ENCODE measurements at regions not wholly inside any gene's neighbourhood (a gene's known extent, or its start where the extent isn't known, plus 50 kb on each side); places are given as distances from the start of the nearest gene placed in this dataset.

DNA sequence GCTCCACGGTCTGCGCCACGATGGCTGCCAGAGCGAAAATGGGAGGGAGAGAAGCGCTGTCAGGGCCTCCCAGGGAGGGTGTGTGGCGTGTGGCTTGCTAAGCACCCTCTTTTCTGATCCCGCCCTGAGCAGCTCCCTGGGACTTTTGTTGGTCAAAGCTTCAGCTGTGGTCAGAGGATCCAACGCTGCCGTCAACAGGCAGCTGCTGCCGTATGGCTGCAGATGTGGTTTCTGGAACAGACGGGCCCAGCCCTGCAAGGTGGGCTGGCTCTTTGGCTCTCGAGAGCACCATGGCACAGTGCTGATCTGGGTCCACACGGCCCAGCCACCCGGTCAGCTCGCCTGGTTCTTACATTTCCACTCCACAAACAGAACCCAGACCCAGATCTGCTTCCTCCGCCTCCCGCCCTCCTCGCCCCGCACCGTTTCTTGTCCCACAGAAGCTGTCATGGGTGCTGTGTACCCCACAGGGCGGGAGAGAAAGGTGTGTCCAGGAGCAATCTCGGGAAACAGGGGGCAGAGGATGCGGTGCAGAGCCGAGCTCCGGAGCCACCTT lies 86.0 kb upstream of the BHLHE23 start:
- Histone ChIP-seq H3K27me3 (ENCODE audit: low read length) (peaks cover 61% of the 10 kb centered on the region), H3K4me1 (ENCODE audit: insufficient read depth, low read length) (peaks cover 13% of the 10 kb centered on the region), H3K4me2 (ENCODE audit: low read length) (no peak overlapping the region), H3F3A (ENCODE audit: low read length, unreplicated experiment) (no peaks in the 10 kb centered on the region), H3K9me3 (ENCODE audit: low read length) (no peaks in the 10 kb centered on the region), H4K20me1 (ENCODE audit: low read length) (no peaks in the 10 kb centered on the region), H3K27ac (ENCODE audit: low read length) (no peak overlapping the region), H3K36me3 (ENCODE audit: low read depth, low read length) (no peaks in the 10 kb centered on the region), H3K9ac (ENCODE audit: low read length) (no peak overlapping the region), H3K9me2 (replicated peaks; ENCODE audit: low read length) (no peaks in the 10 kb centered on the region), H2AFZ (ENCODE audit: low read length) (no peak overlapping the region), H3K79me2 (ENCODE audit: low read length) (no peaks in the 10 kb centered on the region), H3K4me3 (ENCODE audit: low read length) (no peak overlapping the region)
- ChIA-PET POLR2A (ENCODE audit: unreplicated experiment) (no interaction called here), CTCF (no interaction called here)
- ATAC-seq, result no peak
- TF ChIP-seq, protein P1, sequence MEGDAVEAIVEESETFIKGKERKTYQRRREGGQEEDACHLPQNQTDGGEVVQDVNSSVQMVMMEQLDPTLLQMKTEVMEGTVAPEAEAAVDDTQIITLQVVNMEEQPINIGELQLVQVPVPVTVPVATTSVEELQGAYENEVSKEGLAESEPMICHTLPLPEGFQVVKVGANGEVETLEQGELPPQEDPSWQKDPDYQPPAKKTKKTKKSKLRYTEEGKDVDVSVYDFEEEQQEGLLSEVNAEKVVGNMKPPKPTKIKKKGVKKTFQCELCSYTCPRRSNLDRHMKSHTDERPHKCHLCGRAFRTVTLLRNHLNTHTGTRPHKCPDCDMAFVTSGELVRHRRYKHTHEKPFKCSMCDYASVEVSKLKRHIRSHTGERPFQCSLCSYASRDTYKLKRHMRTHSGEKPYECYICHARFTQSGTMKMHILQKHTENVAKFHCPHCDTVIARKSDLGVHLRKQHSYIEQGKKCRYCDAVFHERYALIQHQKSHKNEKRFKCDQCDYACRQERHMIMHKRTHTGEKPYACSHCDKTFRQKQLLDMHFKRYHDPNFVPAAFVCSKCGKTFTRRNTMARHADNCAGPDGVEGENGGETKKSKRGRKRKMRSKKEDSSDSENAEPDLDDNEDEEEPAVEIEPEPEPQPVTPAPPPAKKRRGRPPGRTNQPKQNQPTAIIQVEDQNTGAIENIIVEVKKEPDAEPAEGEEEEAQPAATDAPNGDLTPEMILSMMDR (conservative IDR thresholded peaks at IDR 0.05; ENCODE audit: low read depth, low read length), result no peak
- TF ChIP-seq EZH2 (IDR thresholded peaks at IDR 0.05; ENCODE audit: low read length, unreplicated experiment) (no peak), EZH2phosphoT487 (IDR thresholded peaks at IDR 0.05; ENCODE audit: borderline replicate concordance, low read length) (no peak)
- intact Hi-C loops (cut with micrococcal nuclease), result no loop called here
- no peak for DNase-seq
- BruUV-seq (replicated peaks), result no TSS peak

DNA sequence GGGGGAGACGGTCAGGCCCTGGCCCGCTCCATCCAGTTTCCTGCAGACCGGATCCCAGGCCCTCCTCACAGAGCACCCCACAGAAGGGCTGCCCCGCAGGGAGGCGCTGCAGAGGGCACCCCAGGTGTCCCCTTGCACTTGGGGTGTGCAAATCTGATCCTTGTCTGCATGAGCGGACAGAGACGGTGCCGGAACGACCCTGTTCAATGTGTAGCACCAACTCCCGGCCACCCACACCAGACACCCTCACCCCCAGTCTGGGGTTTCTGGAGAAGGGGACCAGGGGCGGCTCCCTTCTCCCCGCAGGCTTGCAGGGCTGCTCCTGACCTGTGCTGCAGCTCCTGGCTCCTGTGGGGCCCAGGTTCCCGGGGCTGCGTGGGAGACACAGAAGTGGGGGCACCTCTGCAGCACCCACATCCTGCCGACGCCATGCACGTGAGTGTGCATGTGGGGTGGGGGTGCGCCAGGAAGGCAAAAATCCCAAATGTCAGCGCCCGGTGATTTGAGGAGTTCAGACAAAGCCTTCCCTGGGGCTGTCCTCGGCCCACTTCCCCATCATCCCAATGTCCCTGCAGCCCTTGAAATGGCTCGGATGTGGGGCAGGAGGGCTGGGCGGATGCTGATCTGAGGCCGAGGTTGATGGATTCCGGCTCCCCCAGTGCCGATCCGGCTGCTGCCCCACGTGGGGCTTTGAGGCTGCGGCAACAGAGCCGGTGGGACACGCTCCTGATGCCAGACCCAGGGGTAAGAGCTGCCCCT lies 85.3 kb upstream of the BHLHE23 start:
- no peak overlapping the region for H3K9ac ChIP-seq (ENCODE audit: low read length)
- no peaks in the 10 kb centered on the region for H3K79me2 ChIP-seq (ENCODE audit: low read length)
- H3K9me3 ChIP-seq (ENCODE audit: low read length), result no peaks in the 10 kb centered on the region
- H3K4me3 ChIP-seq (ENCODE audit: low read length), result no peak overlapping the region
- TF ChIP-seq EZH2phosphoT487 (IDR thresholded peaks at IDR 0.05; ENCODE audit: borderline replicate concordance, low read length) (no peak), EZH2 (IDR thresholded peaks at IDR 0.05; ENCODE audit: low read length, unreplicated experiment) (no peak)
- TF ChIP-seq, protein P1 (conservative IDR thresholded peaks at IDR 0.05; ENCODE audit: low read depth, low read length), result no peak
- peaks cover 68% of the 10 kb centered on the region for H3K27me3 ChIP-seq (ENCODE audit: low read length)
- ATAC-seq (no peak), DNase-seq (no peak)
- no peak overlapping the region for H3K27ac ChIP-seq (ENCODE audit: low read length)
- no peaks in the 10 kb centered on the region for H3F3A ChIP-seq (ENCODE audit: low read length, unreplicated experiment)
- peaks cover 13% of the 10 kb centered on the region for H3K4me1 ChIP-seq (ENCODE audit: insufficient read depth, low read length)
- BruUV-seq (replicated peaks), result no TSS peak
- H4K20me1 ChIP-seq (ENCODE audit: low read length), result no peaks in the 10 kb centered on the region
- H3K4me2 ChIP-seq (ENCODE audit: low read length), result no peak overlapping the region
- H2AFZ ChIP-seq (ENCODE audit: low read length), result no peak overlapping the region
- ChIA-PET CTCF (no interaction called here), POLR2A (ENCODE audit: unreplicated experiment) (no interaction called here)
- intact Hi-C loops (cut with micrococcal nuclease), result no loop called here
- no peaks in the 10 kb centered on the region for H3K36me3 ChIP-seq (ENCODE audit: low read depth, low read length)
- H3K9me2 ChIP-seq (replicated peaks; ENCODE audit: low read length), result no peaks in the 10 kb centered on the region

Measured in PC-3 (cell line).